Left lung (tissue), 4 donors: ENCODE measurements at regions not wholly inside any gene's neighbourhood (a gene's known extent, or its start where the extent isn't known, plus 50 kb on each side); places are given as distances from the start of the nearest gene placed in this dataset.
"Not testable (repeated sequence)": the region's sequence is repeated elsewhere in the genome, so short reads cannot be mapped to it uniquely, and the experiment has no call there.

Experiments used
- ATAC-seq: fragments of 200-7000 bp; cut with Tn5 transposase; one replicate; pipeline ENCODE4 v1.9.1; 2020; ENCODE audit warnings: moderate library complexity
- DNase-seq, 4 donors: peaks; one replicate each; pipeline ENCODE4 v3.0.0-alpha.2; 2013 to 2020
- H3K27ac ChIP-seq, 2 donors: fragments of 200-600 bp; sonication (generic) in 1 of 2; one replicate each; pipeline versions ENCODE4 v1.5.0 to v1.8.0; 2020 to 2021
- H3K27me3 ChIP-seq, 2 donors: fragments of 200-600 bp; sonication (generic) in 1 of 2; one replicate each; pipeline versions ENCODE4 v1.5.0 to v1.8.0; 2020 to 2021
- H3K36me3 ChIP-seq, 2 donors: fragments of 200-600 bp; sonication (generic) in 1 of 2; one replicate each; pipeline versions ENCODE4 v1.5.0 to v1.8.0; 2020 to 2021
- H3K4me1 ChIP-seq, 2 donors: fragments of 200-600 bp; one replicate each; pipeline ENCODE4 v1.8.0; 2021
- H3K4me3 ChIP-seq, 2 donors: fragments of 200-600 bp; sonication (generic) in 1 of 2; one replicate each; pipeline versions ENCODE4 v1.5.0 to v1.8.0; 2020 to 2021; ENCODE audit warnings: mild to moderate bottlenecking in 1 of 2
- H3K9me3 ChIP-seq, 2 donors: fragments of 200-600 bp; sonication (generic) in 1 of 2; one replicate each; pipeline versions ENCODE4 v1.5.0 to v1.8.0; 2020 to 2021
- intact Hi-C, 2 donors: fragments of 100-400 bp; cut with DNase I; formaldehyde crosslinking; loops; one replicate each; pipeline versions ENCODE4 v1.11.2 to v1.14.2; 2022
- TF ChIP-seq, protein P1 (sequence below), 2 donors: fragments of 200-600 bp; sonication (generic) in 1 of 2; IDR thresholded peaks; one replicate each; pipeline versions ENCODE4 v1.5.0 to v1.8.0; 2021; ENCODE audit warnings: antibody characterized with exemption in 2 of 2
- donor health status: DM: no; HTN: yes; CAD: no.
- donor health status: DM: no; HTN: no; CAD: no.

GRCh38 chr4:52407545-52407944, 251.6 kb downstream of the USP46 start:
- Histone ChIP-seq H3K27ac (no peak overlapping the region), H3K36me3 (no peaks in the 10 kb centered on the region), H3K4me3 (no peak overlapping the region), H3K9me3 (peaks cover 0 to 22% of the 10 kb centered on the region in 2 donors), H3K27me3 (no peaks in the 10 kb centered on the region), H3K4me1 (no peaks in the 10 kb centered on the region)
- DNase-seq (no peak), ATAC-seq (no peak)
- intact Hi-C loops, result no loop called here
- TF ChIP-seq, protein P1, sequence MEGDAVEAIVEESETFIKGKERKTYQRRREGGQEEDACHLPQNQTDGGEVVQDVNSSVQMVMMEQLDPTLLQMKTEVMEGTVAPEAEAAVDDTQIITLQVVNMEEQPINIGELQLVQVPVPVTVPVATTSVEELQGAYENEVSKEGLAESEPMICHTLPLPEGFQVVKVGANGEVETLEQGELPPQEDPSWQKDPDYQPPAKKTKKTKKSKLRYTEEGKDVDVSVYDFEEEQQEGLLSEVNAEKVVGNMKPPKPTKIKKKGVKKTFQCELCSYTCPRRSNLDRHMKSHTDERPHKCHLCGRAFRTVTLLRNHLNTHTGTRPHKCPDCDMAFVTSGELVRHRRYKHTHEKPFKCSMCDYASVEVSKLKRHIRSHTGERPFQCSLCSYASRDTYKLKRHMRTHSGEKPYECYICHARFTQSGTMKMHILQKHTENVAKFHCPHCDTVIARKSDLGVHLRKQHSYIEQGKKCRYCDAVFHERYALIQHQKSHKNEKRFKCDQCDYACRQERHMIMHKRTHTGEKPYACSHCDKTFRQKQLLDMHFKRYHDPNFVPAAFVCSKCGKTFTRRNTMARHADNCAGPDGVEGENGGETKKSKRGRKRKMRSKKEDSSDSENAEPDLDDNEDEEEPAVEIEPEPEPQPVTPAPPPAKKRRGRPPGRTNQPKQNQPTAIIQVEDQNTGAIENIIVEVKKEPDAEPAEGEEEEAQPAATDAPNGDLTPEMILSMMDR (IDR thresholded peaks at IDR 0.05), result no peak

GRCh38 chr4:52408032-52408431, 251.1 kb downstream of the USP46 start:
- no peaks in the 10 kb centered on the region for H3K36me3 ChIP-seq
- H3K27me3 ChIP-seq, result no peaks in the 10 kb centered on the region
- peaks cover 0 to 26% of the 10 kb centered on the region in 2 donors for H3K9me3 ChIP-seq
- intact Hi-C loops, result no loop called here
- ATAC-seq (no peak), DNase-seq (no peak)
- H3K4me3 ChIP-seq, result no peak overlapping the region
- H3K27ac ChIP-seq, result no peak overlapping the region
- no peaks in the 10 kb centered on the region for H3K4me1 ChIP-seq
- TF ChIP-seq, protein P1 (IDR thresholded peaks at IDR 0.05), result no peak

DNA sequence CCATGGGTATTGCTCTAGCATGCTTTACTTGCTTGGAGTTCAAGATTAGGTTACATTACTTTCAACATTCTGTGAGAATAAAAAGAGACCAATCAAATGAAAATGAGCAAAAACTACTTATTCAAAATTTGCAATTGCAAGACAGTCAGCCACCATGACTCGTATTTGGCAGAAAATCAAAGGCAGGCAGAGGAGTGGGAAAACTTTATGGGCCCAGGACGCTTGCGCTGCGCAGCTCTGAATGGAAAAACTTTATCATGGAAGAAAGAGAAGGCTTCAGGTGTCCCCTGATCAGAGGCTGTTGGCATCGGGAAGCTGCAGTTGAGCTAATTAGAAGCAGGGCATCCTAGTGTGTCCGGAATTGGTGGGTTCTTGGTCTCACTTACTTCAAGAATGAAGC, 250.6 kb downstream of the USP46 start:
- ATAC-seq, result no peak
- no peaks in the 10 kb centered on the region for H3K27me3 ChIP-seq
- H3K4me1 ChIP-seq, result no peaks in the 10 kb centered on the region
- TF ChIP-seq, protein P1 (IDR thresholded peaks at IDR 0.05), result no peak
- DNase-seq, result no peak
- intact Hi-C loops, result no loop called here
- H3K36me3 ChIP-seq, result no peaks in the 10 kb centered on the region
- no peak overlapping the region for H3K27ac ChIP-seq
- H3K9me3 ChIP-seq, result peaks cover 0 to 26% of the 10 kb centered on the region in 2 donors
- H3K4me3 ChIP-seq, result no peak overlapping the region

- H3K4me1 ChIP-seq, H3K36me3 ChIP-seq, ATAC-seq, H3K27me3 ChIP-seq, H3K4me3 ChIP-seq, H3K27ac ChIP-seq, intact Hi-C loops: not testable (repeated sequence)
- peak in 1 of 4 donors; percentile 49 for DNase-seq
- H3K9me3 ChIP-seq, result peaks cover 0 to 26% of the 10 kb centered on the region in 2 donors
These were observed 249.3 kb downstream of the USP46 start for GRCh38 chr4:52409766-52410165.

DNA sequence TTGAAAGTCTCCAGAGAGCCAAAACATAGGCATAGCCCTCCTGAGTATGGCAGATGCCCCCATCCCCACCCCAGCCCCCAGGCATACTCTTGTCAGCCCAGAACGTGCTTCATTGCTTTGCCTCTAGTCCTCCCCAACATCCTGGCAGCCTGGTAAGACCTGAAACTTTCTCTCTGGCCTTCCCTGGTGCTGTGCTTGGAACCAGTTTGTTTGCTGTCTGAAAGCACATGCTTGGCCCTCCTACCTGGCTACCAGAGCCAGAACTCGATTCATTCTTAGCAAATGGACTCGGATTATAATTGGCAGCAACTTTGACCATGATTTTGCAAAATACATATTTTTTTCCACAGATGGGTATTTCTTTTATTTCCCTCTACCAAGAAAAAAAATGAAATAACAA, 248.1 kb downstream of the USP46 start:
- DNase-seq (no peak), ATAC-seq (no peak)
- Histone ChIP-seq H3K27me3 (no peaks in the 10 kb centered on the region), H3K4me3 (no peak overlapping the region), H3K9me3 (peaks cover 0 to 26% of the 10 kb centered on the region in 2 donors), H3K27ac (no peak overlapping the region), H3K36me3 (no peaks in the 10 kb centered on the region), H3K4me1 (no peaks in the 10 kb centered on the region)
- TF ChIP-seq, protein P1 (IDR thresholded peaks at IDR 0.05), result no peak
- intact Hi-C loops, result no loop called here

DNA sequence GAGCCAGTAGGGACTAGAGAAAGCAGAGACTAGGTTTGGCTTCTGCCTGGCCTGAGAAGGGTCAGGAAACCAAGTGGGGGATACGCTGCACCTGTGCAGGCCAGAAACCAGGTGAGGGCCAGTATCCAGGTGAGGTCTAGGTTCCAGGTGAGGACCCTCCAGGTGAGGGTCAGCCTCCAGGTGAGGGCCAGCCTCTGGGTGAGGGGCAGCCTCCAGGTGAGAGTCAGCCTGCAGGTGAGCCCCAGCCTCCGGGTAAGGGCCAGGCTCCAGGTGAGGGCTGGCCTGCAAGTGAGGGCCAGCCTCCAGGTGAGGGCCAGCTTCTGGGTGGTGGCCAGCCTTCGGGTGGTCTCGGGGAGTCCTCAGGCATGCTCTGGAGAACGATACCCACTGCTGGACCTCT, 238.8 kb downstream of the USP46 start:
- Histone ChIP-seq H3K27me3 (no peaks in the 10 kb centered on the region), H3K27ac (no peak overlapping the region), H3K36me3 (peaks cover 0 to 3% of the 10 kb centered on the region in 2 donors), H3K4me1 (no peaks in the 10 kb centered on the region), H3K4me3 (no peak overlapping the region), H3K9me3 (no peaks in the 10 kb centered on the region)
- TF ChIP-seq, protein P1 (IDR thresholded peaks at IDR 0.05), result no peak
- ATAC-seq (no peak), DNase-seq (peak in 1 of 4 donors; percentile 61)
- intact Hi-C loops, result no loop called here
